ENCODE measurements at regions not wholly inside any gene's neighbourhood (a gene's known extent, or its start where the extent isn't known, plus 50 kb on each side); places are given as distances from the start of the nearest gene placed in this dataset.

DNA sequence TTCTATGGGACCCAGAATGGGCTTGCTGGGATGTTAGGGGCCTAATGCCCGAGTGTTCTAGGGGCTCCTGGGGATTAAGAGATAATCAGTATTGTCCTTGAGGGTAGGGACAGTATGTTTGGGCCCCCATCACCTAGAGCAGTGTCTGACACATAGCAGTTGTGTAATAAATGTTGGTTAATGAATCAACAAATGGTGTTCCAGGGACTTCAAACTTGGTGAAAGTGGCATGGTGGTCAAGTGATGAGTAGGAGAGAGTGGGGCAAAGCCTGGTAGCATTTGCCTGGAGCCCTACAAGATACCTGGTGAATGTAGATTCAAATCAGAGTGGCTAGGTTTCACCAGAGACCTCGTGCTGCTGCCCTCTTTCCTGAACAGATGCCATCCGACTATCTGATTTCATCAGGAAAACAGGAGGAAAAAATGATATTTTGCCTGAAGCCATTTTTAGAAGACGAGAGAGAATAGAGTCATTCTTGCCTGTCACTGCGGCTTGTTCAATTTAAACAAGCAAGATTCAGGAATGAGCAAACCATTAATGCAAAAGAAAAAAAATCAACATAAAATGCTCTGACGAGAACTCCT, 117.3 kb downstream of the RPL22L1 start:
- Histone ChIP-seq H3K27ac (no peak overlapping the region), H3K4me2 (no peak overlapping the region)

DNA sequence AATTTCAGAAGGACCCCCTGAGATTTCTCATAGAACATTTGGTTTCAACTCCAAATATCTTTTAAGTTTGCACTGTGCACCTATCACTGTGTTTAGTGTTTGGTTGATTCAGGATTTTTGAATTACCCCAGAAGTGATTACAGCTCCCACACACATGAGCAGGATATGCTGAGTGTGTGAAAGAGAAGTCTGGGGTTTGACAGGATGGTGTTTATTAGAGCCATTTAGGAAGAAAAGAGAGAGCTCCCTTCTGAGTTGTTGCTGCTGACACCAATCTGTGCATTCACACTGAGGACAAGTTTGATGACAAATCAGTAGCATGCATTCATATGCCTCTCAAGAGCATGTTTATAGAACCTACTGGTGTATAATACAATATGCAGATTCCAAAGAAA, 118.1 kb downstream of the RPL22L1 start:
- Histone ChIP-seq H3K4me1 (ENCODE audit: low read depth, poor library complexity, severe bottlenecking) (no peaks in the 10 kb centered on the region), H3K79me2 (ENCODE audit: insufficient read depth, low read depth) (no peaks in the 10 kb centered on the region), H2AFZ (ENCODE audit: low read depth) (no peak overlapping the region), H3K27me3 (ENCODE audit: insufficient read depth, low read depth) (no peaks in the 10 kb centered on the region), H3K4me3 (IDR thresholded peaks at IDR 0.05; ENCODE audit: insufficient read depth, low read depth, low read length) (no peak overlapping the region), H3K36me3 (ENCODE audit: insufficient read depth) (no peaks in the 10 kb centered on the region), H3K4me2 (no peak overlapping the region), H3K9ac (no peak overlapping the region), H3K27ac (no peak overlapping the region), H4K20me1 (ENCODE audit: insufficient read depth) (no peaks in the 10 kb centered on the region)
- TF ChIP-seq, protein P1, sequence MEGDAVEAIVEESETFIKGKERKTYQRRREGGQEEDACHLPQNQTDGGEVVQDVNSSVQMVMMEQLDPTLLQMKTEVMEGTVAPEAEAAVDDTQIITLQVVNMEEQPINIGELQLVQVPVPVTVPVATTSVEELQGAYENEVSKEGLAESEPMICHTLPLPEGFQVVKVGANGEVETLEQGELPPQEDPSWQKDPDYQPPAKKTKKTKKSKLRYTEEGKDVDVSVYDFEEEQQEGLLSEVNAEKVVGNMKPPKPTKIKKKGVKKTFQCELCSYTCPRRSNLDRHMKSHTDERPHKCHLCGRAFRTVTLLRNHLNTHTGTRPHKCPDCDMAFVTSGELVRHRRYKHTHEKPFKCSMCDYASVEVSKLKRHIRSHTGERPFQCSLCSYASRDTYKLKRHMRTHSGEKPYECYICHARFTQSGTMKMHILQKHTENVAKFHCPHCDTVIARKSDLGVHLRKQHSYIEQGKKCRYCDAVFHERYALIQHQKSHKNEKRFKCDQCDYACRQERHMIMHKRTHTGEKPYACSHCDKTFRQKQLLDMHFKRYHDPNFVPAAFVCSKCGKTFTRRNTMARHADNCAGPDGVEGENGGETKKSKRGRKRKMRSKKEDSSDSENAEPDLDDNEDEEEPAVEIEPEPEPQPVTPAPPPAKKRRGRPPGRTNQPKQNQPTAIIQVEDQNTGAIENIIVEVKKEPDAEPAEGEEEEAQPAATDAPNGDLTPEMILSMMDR (conservative IDR thresholded peaks at IDR 0.05; ENCODE audit: low read depth, low read length) = no peak

More for the DNA sequence above, 117.3 kb downstream of the RPL22L1 start:
- TF ChIP-seq, protein P1 (conservative IDR thresholded peaks at IDR 0.05; ENCODE audit: low read depth, low read length) = no peak
- H3K9ac ChIP-seq = no peak overlapping the region
- H4K20me1 ChIP-seq (ENCODE audit: insufficient read depth) = no peaks in the 10 kb centered on the region
- no peaks in the 10 kb centered on the region for H3K4me1 ChIP-seq (ENCODE audit: low read depth, poor library complexity, severe bottlenecking)
- no peaks in the 10 kb centered on the region for H3K79me2 ChIP-seq (ENCODE audit: insufficient read depth, low read depth)
- no peak overlapping the region for H3K4me3 ChIP-seq (IDR thresholded peaks at IDR 0.05; ENCODE audit: insufficient read depth, low read depth, low read length)
- H3K27me3 ChIP-seq (ENCODE audit: insufficient read depth, low read depth) = no peaks in the 10 kb centered on the region
- no peaks in the 10 kb centered on the region for H3K36me3 ChIP-seq (ENCODE audit: insufficient read depth)
- H2AFZ ChIP-seq (ENCODE audit: low read depth) = no peak overlapping the region

DNA sequence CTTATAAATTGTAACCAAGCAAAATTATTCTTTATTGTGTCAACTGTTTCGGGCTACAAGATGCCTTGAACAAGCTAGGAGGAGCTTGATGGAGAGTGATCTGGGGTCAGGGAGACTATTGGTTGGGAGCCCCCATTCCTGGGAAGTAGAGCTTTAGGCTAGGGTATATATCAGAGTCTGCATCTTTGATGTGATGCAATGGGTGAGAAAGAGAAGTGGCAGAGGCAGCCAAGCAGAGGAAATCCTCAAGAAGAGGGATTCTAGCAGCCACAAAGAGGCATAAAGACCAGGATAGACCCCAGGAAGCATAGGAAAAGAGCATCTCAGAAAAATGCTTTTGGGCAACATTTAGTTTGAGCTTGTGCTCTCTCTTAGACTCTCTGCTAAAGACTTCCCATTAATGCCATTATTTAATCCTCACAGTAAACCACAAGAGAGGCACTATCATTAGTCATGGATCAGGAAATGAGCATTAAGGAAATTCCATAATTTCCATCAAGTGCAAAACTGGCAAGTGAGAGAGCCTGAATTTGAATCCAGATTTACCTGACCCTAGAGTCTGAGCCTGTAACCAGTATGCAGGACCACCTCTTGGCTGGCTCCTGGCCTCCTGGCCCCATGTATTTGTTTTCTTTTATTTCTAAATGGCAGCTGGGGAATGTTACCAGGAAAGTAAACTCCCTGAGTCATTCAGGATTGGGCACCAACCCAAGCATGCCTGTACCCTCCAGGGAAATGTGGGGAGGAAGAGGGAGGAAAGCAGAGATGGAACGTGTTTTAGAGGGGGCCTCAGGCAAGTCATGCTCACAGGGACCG, 118.7 kb downstream of the RPL22L1 start:
- Histone ChIP-seq H2AFZ (ENCODE audit: low read depth) (no peak overlapping the region), H3K4me1 (ENCODE audit: low read depth, poor library complexity, severe bottlenecking) (no peaks in the 10 kb centered on the region), H3K79me2 (ENCODE audit: insufficient read depth, low read depth) (no peaks in the 10 kb centered on the region), H3K36me3 (ENCODE audit: insufficient read depth) (no peaks in the 10 kb centered on the region), H3K9ac (no peak overlapping the region), H3K4me3 (IDR thresholded peaks at IDR 0.05; ENCODE audit: insufficient read depth, low read depth, low read length) (no peak overlapping the region), H4K20me1 (ENCODE audit: insufficient read depth) (no peaks in the 10 kb centered on the region), H3K27me3 (ENCODE audit: insufficient read depth, low read depth) (no peaks in the 10 kb centered on the region), H3K4me2 (no peak overlapping the region), H3K27ac (no peak overlapping the region)
- TF ChIP-seq, protein P1 (conservative IDR thresholded peaks at IDR 0.05; ENCODE audit: low read depth, low read length) = no peak

DNA sequence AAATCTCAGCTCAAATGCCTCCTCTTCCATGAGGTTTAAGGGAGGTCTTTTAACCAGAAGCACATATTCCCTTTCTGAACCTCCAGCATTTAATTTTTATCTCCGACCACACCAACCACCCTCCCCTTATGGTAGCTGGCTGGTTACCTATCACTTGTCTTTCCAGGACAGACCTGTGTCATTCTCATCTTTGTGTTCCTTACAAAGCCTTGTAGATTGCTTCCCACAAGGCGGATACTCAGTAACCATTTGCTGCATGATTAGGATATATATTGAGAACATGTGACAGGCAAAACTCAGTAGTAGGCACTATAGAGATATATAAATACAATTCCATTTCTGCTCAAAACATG, 119.5 kb downstream of the RPL22L1 start:
- Histone ChIP-seq H3K4me1 (ENCODE audit: low read depth, poor library complexity, severe bottlenecking) (no peaks in the 10 kb centered on the region), H3K27ac (no peak overlapping the region), H2AFZ (ENCODE audit: low read depth) (no peak overlapping the region), H3K4me2 (no peak overlapping the region), H4K20me1 (ENCODE audit: insufficient read depth) (no peaks in the 10 kb centered on the region), H3K79me2 (ENCODE audit: insufficient read depth, low read depth) (no peaks in the 10 kb centered on the region), H3K27me3 (ENCODE audit: insufficient read depth, low read depth) (no peaks in the 10 kb centered on the region), H3K4me3 (IDR thresholded peaks at IDR 0.05; ENCODE audit: insufficient read depth, low read depth, low read length) (no peak overlapping the region), H3K36me3 (ENCODE audit: insufficient read depth) (no peaks in the 10 kb centered on the region), H3K9ac (no peak overlapping the region)
- TF ChIP-seq, protein P1 (conservative IDR thresholded peaks at IDR 0.05; ENCODE audit: low read depth, low read length) = no peak
